ENCODE measurements at regions not wholly inside any gene's neighbourhood (a gene's known extent, or its start where the extent isn't known, plus 50 kb on each side); places are given as distances from the start of the nearest gene placed in this dataset.
A peak's percentile ranks its signal among the peaks of the same experiment; 100 is the strongest.

DNA sequence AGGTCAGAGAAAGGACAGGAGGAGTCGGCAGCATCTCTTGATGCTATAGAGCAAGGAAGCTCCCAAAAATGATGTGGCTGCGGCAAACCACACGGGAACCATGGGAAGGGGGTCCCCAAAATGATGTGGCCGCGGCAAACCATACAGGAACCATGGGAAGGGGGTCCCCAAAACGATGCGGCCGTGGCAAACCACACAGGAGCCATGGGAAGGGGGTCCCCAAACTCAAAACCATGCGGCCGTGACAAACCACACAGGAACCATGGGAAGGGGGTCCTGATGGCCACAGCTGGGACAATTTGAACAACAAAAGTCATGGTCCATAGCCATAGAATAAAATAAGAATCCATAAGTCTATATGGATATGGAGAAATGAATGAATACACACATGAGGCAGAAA is 58.4 kb upstream of the GLI2 start:
- TF ChIP-seq, protein P1, sequence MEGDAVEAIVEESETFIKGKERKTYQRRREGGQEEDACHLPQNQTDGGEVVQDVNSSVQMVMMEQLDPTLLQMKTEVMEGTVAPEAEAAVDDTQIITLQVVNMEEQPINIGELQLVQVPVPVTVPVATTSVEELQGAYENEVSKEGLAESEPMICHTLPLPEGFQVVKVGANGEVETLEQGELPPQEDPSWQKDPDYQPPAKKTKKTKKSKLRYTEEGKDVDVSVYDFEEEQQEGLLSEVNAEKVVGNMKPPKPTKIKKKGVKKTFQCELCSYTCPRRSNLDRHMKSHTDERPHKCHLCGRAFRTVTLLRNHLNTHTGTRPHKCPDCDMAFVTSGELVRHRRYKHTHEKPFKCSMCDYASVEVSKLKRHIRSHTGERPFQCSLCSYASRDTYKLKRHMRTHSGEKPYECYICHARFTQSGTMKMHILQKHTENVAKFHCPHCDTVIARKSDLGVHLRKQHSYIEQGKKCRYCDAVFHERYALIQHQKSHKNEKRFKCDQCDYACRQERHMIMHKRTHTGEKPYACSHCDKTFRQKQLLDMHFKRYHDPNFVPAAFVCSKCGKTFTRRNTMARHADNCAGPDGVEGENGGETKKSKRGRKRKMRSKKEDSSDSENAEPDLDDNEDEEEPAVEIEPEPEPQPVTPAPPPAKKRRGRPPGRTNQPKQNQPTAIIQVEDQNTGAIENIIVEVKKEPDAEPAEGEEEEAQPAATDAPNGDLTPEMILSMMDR (IDR thresholded peaks at IDR 0.05; ENCODE audit: low read depth, low read length) = no peak
- in situ Hi-C loops (cut with HindIII; ENCODE audit: low sequenced_read_pairs) = loop anchor here (25.0 kb wide), 1 partner anchor 385 kb away; no protein-coding TSS in a partner anchor
- DNase-seq (ENCODE audit: low read depth, low spot score) = no peak
- H3K4me3 ChIP-seq (ENCODE audit: low read depth, low read length) = no peak overlapping the region

GRCh38 chr2:120677696-120678247 is 57.9 kb upstream of the GLI2 start:
- no peak overlapping the region for H3K4me3 ChIP-seq (ENCODE audit: low read depth, low read length)
- TF ChIP-seq, protein P1 (IDR thresholded peaks at IDR 0.05; ENCODE audit: low read depth, low read length) = no peak
- DNase-seq (ENCODE audit: low read depth, low spot score) = no peak
- in situ Hi-C loops (cut with HindIII; ENCODE audit: low sequenced_read_pairs) = loop anchor here (25.0 kb wide), 1 partner anchor 385 kb away; no protein-coding TSS in a partner anchor

- TF ChIP-seq, protein P1 (IDR thresholded peaks at IDR 0.05; ENCODE audit: low read depth, low read length) = no peak
- in situ Hi-C loops (cut with HindIII; ENCODE audit: low sequenced_read_pairs) = loop anchor here (25.0 kb wide), 1 partner anchor 384 kb away; no protein-coding TSS in a partner anchor
- no peak for DNase-seq (ENCODE audit: low read depth, low spot score)
- H3K4me3 ChIP-seq (ENCODE audit: low read depth, low read length) = no peak overlapping the region
Observed at GRCh38 chr2:120678251-120678650, 57.4 kb upstream of the GLI2 start.

- H3K4me3 ChIP-seq (ENCODE audit: low read depth, low read length) = no peak overlapping the region
- in situ Hi-C loops (cut with HindIII; ENCODE audit: low sequenced_read_pairs) = loop anchor here (25.0 kb wide), 1 partner anchor 383 kb away; no protein-coding TSS in a partner anchor
- DNase-seq (ENCODE audit: low read depth, low spot score) = no peak
- TF ChIP-seq, protein P1 (IDR thresholded peaks at IDR 0.05; ENCODE audit: low read depth, low read length) = no peak
Observed at GRCh38 chr2:120678926-120679325, 56.7 kb upstream of the GLI2 start.

DNA sequence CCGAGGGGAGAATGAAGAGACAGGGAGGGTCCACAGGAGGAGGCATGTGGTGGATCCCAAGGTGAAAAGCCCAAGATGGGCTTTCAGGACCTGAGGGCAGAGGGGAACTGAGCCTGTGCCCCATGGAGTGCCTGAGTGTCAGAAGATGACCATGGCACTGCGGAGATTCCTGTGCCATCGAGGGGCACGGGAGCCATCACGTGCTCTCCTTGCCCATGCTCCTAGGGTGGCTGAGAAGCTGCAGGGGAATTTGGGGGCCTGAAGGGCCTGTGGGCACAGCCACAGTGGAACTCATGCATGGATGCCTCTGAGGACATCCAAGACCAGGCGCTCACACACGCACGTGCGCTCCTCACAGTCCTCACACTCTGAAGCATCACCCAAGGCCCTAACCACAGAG is 56.1 kb upstream of the GLI2 start:
- TF ChIP-seq, protein P1 (IDR thresholded peaks at IDR 0.05; ENCODE audit: low read depth, low read length) = no peak
- no peak overlapping the region for H3K4me3 ChIP-seq (ENCODE audit: low read depth, low read length)
- no peak for DNase-seq (ENCODE audit: low read depth, low spot score)
- in situ Hi-C loops (cut with HindIII; ENCODE audit: low sequenced_read_pairs) = loop anchor here (25.0 kb wide), 1 partner anchor 383 kb away; no protein-coding TSS in a partner anchor

DNA sequence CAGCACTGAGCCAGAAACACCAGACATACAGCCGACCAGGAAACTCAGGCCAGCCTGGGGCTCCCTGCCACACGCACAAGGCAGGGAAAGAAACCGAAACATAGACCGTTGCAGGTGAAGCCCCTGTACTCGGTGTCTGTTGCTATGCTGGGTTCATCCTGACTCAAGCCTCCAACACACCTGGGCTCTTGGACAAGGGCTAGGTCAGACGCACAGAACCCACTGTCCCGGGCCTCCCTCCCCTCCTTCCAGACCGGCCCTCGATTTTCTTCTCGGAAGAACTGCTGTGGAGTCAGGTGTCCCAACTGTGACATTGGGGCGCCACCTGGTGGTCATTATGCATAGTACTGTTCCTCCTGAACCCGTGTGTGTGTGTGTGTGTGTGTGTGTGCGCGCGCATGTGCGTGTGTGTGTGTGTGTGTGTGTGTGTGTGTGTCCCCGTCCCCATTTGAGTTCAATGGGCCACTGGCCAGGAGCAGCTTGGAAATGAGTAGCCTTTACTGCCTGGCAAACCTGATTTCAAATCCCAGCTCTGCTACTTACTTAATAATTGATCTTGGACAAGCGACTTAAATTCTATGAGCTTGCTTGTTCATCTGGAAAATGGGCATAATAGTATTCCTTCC is 55.4 kb upstream of the GLI2 start:
- in situ Hi-C loops (cut with HindIII; ENCODE audit: low sequenced_read_pairs) = loop anchor here (25.0 kb wide), 1 partner anchor 382 kb away; no protein-coding TSS in a partner anchor
- DNase-seq (ENCODE audit: low read depth, low spot score) = peak; percentile 83
- H3K4me3 ChIP-seq (ENCODE audit: low read depth, low read length) = no peak overlapping the region

More for the DNA sequence above, 55.4 kb upstream of the GLI2 start:
- TF ChIP-seq, protein P1 (IDR thresholded peaks at IDR 0.05; ENCODE audit: low read depth, low read length) = peak; percentile 65

All from astrocyte of the spinal cord (primary cell).